ENCODE measurements at regions not wholly inside any gene's neighbourhood (a gene's known extent, or its start where the extent isn't known, plus 50 kb on each side); places are given as distances from the start of the nearest gene placed in this dataset.
"Not testable (repeated sequence)": the region's sequence is repeated elsewhere in the genome, so short reads cannot be mapped to it uniquely, and the experiment has no call there.

DNA sequence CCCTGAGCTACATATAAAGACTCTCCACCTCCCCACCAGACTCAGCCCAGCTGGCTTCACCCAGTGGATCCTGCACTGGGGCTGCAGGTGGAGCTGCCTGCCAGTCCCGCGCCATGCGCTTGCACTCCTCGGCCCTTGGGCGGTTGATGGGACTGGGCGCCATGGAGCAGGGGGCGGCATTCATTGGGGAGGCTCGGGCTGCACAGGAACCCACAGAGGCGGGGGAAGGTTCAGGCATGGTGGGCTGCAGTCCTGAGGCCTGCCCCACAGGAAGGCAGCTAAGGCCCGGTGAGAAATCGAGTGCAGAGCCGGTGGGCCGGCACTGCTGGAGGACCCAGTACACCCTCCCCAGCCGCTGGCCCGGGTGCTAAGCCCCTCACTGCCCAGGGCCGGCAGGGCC is 157.2 kb upstream of the GNAI1 start:
- no peaks in the 10 kb centered on the region for H3K27me3 ChIP-seq (ENCODE audit: insufficient read depth, low read length)
- no peaks in the 10 kb centered on the region for H3K4me1 ChIP-seq (ENCODE audit: insufficient read depth, low read length)

DNA sequence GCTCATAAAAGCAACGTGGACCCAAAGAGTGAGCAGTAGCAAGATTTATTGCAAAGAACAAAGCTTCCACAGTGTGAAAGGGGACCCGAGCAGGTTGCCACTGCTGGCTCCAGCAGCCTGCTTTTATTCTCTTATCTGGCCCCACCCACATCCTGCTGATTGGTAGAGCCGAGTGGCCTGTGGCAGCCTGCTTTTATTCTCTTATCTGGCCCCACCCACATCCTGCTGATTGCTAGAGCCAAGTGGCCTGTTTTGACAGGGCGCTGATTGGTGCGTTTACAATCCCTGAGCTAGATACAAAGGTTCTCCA is 158.0 kb upstream of the GNAI1 start:
- not testable (repeated sequence) for H3K36me3 ChIP-seq (ENCODE audit: insufficient read depth, low read depth, low read length); H3K27me3 ChIP-seq (ENCODE audit: insufficient read depth, low read length); H3K9me3 ChIP-seq (ENCODE audit: insufficient read depth, low read depth, low read length); H3K4me3 ChIP-seq (ENCODE audit: low read length); H3K27ac ChIP-seq (ENCODE audit: low read length); H3K9ac ChIP-seq (ENCODE audit: low read depth, low read length); H3K4me1 ChIP-seq (ENCODE audit: insufficient read depth, low read length)

More for the DNA sequence above, 157.2 kb upstream of the GNAI1 start:
- no peak overlapping the region for H3K4me3 ChIP-seq (ENCODE audit: low read length)
- no peak overlapping the region for H3K27ac ChIP-seq (ENCODE audit: low read length)
- no peak overlapping the region for H3K9ac ChIP-seq (ENCODE audit: low read depth, low read length)
- no peaks in the 10 kb centered on the region for H3K36me3 ChIP-seq (ENCODE audit: insufficient read depth, low read depth, low read length)
- H3K9me3 ChIP-seq (ENCODE audit: insufficient read depth, low read depth, low read length) = no peaks in the 10 kb centered on the region

DNA sequence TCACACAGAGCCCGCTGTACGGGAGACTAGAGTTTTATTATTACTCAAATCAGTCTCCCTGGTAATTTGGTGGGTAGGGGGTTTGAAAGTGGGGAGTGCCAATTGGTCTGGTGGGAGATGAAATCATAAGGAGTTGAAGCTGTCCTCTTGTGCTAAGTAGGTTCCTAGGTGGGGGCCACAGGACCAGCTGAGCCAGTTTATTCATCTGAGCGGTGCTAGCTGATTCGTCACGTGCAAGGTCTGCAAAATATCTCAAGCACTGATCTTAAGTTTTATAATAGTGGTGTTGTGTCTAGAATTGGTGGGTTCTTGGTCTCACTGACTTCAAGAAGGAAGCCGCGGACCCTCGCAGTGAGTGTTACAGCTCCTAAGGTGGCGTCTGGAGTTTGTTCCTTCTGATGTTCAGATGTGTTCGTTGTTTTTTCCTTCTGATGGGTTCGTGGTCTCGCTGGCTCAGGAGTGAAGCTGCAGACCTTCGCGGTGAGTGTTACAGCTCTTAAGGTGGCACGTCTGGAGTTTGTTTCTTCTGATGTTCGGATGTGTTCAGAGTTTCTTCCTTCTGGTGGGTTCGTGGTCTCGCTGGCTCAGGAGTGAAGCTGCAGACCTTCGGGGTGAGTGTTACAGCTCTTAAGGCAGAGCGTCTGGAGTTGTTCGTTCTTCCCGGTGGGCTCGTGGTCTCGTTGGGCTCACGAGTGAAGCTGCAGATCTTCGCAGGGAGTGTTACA is 158.5 kb upstream of the GNAI1 start:
- H3K4me3 ChIP-seq (ENCODE audit: low read length); H3K27ac ChIP-seq (ENCODE audit: low read length); H3K4me1 ChIP-seq (ENCODE audit: insufficient read depth, low read length): not testable (repeated sequence)

DNA sequence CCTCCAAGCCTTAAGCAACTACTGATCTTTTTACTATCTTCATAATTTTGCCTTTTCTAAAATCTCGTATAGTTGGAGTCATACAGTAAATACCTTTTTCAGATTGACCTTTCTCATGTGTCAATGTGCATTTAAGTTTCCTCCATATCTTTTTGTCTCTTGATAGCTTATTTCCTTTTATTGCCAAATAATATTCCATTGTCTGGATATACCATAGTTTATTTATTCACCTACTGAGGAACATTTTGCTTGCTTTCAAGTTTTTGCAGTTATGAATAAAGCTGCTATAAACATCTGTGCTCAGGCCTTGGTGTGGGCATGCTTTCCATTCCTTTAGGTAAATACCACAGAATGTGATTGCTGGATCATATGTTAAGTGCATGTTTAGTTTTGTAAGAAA is 161.2 kb upstream of the GNAI1 start:
- Histone ChIP-seq H3K9me3 (ENCODE audit: insufficient read depth, low read depth, low read length) (no peaks in the 10 kb centered on the region), H3K4me3 (ENCODE audit: low read length) (no peak overlapping the region), H3K27me3 (ENCODE audit: insufficient read depth, low read length) (no peaks in the 10 kb centered on the region), H3K36me3 (ENCODE audit: insufficient read depth, low read depth, low read length) (no peaks in the 10 kb centered on the region), H3K9ac (ENCODE audit: low read depth, low read length) (no peak overlapping the region), H3K27ac (ENCODE audit: low read length) (no peak overlapping the region), H3K4me1 (ENCODE audit: insufficient read depth, low read length) (no peaks in the 10 kb centered on the region)

More for the DNA sequence above, 158.5 kb upstream of the GNAI1 start:
- H3K9me3 ChIP-seq (ENCODE audit: insufficient read depth, low read depth, low read length); H3K27me3 ChIP-seq (ENCODE audit: insufficient read depth, low read length); H3K36me3 ChIP-seq (ENCODE audit: insufficient read depth, low read depth, low read length); H3K9ac ChIP-seq (ENCODE audit: low read depth, low read length): not testable (repeated sequence)

DNA sequence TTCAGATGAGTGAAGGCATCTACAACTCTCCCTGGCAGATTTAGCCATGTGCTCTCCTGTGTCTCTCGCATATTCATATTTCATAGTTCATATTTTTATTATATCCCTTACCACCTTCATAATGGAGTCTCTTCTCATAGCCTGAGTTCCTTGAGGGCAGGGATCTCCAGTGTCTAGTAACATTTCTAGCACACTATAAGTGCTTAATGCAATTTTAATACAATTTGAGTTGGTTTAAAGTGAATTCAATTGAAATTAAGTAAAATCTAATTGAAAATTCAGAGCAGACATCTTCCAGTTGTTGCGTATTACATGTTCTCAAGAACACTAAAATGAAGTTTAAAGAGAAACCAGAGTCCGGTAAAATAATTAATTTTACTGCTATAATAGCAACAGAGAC is 163.6 kb upstream of the GNAI1 start:
- Histone ChIP-seq H3K27ac (ENCODE audit: low read length) (no peak overlapping the region), H3K4me1 (ENCODE audit: insufficient read depth, low read length) (no peaks in the 10 kb centered on the region), H3K9ac (ENCODE audit: low read depth, low read length) (no peak overlapping the region), H3K27me3 (ENCODE audit: insufficient read depth, low read length) (no peaks in the 10 kb centered on the region), H3K9me3 (ENCODE audit: insufficient read depth, low read depth, low read length) (no peaks in the 10 kb centered on the region), H3K36me3 (ENCODE audit: insufficient read depth, low read depth, low read length) (no peaks in the 10 kb centered on the region), H3K4me3 (ENCODE audit: low read length) (no peak overlapping the region)

DNA sequence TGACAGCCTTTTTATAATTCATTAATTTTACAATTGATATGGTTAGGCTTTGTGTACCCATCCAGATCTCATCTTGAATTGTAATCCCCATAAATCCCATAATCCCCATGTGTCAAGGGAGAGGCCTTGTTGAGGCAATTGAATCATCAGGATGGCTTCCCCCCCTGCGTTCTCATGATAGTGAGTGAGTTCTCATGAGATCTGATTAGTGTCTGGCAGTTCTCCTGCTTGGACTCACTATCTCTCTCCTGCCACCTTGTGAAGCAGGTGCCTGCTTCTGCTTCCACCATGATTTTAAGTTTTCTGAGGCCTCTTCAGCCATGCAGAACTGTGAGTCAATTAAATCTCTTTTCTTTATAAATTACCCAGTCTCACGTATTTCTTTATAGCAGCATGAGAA is 165.7 kb upstream of the GNAI1 start:
- Histone ChIP-seq H3K36me3 (ENCODE audit: insufficient read depth, low read depth, low read length) (no peaks in the 10 kb centered on the region), H3K27me3 (ENCODE audit: insufficient read depth, low read length) (no peaks in the 10 kb centered on the region), H3K4me3 (ENCODE audit: low read length) (no peak overlapping the region), H3K9ac (ENCODE audit: low read depth, low read length) (no peak overlapping the region), H3K27ac (ENCODE audit: low read length) (no peak overlapping the region), H3K4me1 (ENCODE audit: insufficient read depth, low read length) (no peaks in the 10 kb centered on the region), H3K9me3 (ENCODE audit: insufficient read depth, low read depth, low read length) (no peaks in the 10 kb centered on the region)

DNA sequence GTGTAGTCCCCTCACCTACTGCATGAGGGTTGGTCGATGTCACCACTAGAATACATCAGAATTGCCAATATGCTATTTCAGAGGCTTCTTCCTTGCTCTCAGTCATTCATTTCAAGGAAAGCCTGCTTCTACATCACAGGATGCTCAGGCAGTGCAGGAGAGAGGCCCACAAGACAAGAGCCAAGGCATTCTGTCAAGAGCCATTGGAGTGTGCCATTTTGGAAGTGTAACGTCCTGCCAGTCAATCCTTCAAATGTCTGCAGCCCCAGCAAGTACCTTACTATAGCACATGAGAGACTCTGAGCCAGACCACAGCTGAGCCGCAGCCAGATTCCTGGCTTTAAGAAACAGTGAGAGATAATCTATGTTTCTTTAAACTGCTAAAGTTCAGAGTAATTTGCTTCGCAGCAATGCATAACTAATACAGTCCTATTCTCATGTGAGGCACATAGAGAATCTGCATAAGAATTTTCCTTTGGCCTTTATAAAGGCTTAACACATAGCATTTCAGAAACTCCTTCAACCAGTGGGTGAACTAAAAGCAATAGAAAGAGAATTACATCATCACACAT is 166.5 kb upstream of the GNAI1 start:
- H3K4me1 ChIP-seq (ENCODE audit: insufficient read depth, low read length) = no peaks in the 10 kb centered on the region
- no peak overlapping the region for H3K4me3 ChIP-seq (ENCODE audit: low read length)
- H3K36me3 ChIP-seq (ENCODE audit: insufficient read depth, low read depth, low read length) = no peaks in the 10 kb centered on the region
- no peak overlapping the region for H3K27ac ChIP-seq (ENCODE audit: low read length)
- H3K9ac ChIP-seq (ENCODE audit: low read depth, low read length) = no peak overlapping the region
- H3K27me3 ChIP-seq (ENCODE audit: insufficient read depth, low read length) = no peaks in the 10 kb centered on the region
- no peaks in the 10 kb centered on the region for H3K9me3 ChIP-seq (ENCODE audit: insufficient read depth, low read depth, low read length)

DNA sequence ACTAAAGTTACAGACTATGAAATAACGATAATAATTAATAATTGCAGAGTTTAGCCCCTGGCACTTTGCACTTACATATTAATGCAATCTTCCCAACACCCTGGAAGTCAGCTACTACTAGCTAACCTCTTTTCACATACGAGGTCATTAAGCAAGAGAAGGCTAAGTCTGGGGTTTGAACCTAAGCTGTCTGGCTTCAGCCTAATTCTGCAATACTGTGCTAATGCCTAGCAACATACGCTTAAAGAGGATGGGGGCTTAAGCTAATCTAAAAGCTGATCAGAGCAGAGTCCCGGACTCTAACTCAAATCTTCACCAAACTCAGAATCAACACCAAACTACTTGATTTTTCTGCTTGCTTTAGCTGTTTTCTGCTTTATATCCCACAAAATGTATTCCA is 168.7 kb upstream of the GNAI1 start:
- Histone ChIP-seq H3K9ac (ENCODE audit: low read depth, low read length) (no peak overlapping the region), H3K9me3 (ENCODE audit: insufficient read depth, low read depth, low read length) (no peaks in the 10 kb centered on the region), H3K27ac (ENCODE audit: low read length) (no peak overlapping the region), H3K36me3 (ENCODE audit: insufficient read depth, low read depth, low read length) (no peaks in the 10 kb centered on the region), H3K4me1 (ENCODE audit: insufficient read depth, low read length) (no peaks in the 10 kb centered on the region), H3K4me3 (ENCODE audit: low read length) (no peak overlapping the region), H3K27me3 (ENCODE audit: insufficient read depth, low read length) (no peaks in the 10 kb centered on the region)

DNA sequence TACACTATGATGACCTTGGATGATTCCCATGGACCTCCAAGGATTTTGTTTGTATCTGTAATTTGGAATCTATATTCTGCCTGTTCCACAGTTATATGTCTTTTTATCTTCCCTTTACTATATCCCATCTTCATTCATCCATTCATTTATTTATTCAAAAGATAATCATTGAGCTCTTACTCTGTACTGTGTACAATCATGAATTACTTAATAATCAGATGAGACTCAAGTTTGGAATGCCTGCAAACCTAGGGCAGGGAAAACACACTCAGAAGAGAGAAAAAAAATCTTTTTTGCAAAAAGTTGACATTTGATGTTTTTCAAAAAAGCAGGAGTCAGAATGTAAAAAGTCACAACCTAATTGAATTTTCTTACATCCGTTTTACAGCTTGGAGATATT is 170.2 kb upstream of the GNAI1 start:
- H3K9ac ChIP-seq (ENCODE audit: low read depth, low read length) = no peak overlapping the region

DNA sequence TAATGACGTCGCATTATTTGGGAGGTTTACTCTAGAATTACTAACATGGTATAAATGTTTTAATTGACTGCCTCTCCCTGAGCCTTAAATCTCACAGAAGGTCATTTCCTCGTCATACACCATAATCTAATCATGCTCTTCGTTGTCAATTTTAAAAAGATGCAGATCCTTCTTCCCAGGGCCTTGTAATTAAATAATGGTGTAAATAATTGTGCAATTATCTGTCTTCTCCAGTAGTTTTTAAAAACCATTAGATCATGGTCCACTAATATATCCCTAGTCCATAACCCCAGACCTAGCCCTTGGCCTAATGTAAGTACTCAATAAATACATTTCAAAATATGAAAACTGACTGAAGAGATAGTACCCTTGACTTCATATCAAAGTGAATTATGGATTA is 181.5 kb upstream of the GNAI1 start:
- no peak overlapping the region for H3K27ac ChIP-seq (ENCODE audit: low read length)
- H3K4me3 ChIP-seq (ENCODE audit: low read length) = no peak overlapping the region
- H3K36me3 ChIP-seq (ENCODE audit: insufficient read depth, low read depth, low read length) = no peaks in the 10 kb centered on the region
- no peak overlapping the region for H3K9ac ChIP-seq (ENCODE audit: low read depth, low read length)
- H3K27me3 ChIP-seq (ENCODE audit: insufficient read depth, low read length) = no peaks in the 10 kb centered on the region
- no peaks in the 10 kb centered on the region for H3K4me1 ChIP-seq (ENCODE audit: insufficient read depth, low read length)
- H3K9me3 ChIP-seq (ENCODE audit: insufficient read depth, low read depth, low read length) = no peaks in the 10 kb centered on the region

More for the DNA sequence above, 170.2 kb upstream of the GNAI1 start:
- Histone ChIP-seq H3K4me1 (ENCODE audit: insufficient read depth, low read length) (no peaks in the 10 kb centered on the region), H3K9me3 (ENCODE audit: insufficient read depth, low read depth, low read length) (no peaks in the 10 kb centered on the region), H3K27ac (ENCODE audit: low read length) (no peak overlapping the region), H3K36me3 (ENCODE audit: insufficient read depth, low read depth, low read length) (no peaks in the 10 kb centered on the region), H3K4me3 (ENCODE audit: low read length) (no peak overlapping the region), H3K27me3 (ENCODE audit: insufficient read depth, low read length) (no peaks in the 10 kb centered on the region)

DNA sequence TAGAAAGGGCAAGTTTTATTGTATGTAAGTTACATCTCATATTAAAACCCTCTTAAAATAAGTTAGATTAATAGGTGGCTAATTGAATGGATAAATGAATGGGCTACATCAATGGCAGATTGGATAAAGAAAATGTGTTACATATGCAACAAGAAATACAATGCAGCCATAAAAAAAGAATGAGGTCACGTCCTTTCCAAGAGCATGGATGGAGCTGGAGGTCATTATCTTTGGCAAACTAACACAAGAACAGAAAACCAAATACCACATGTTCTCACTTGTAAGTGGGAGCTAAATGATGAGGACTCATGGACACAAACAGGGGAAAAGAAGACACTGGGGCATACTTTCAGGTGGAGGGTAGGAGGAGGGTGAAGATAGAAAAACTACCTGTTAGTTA is 182.2 kb upstream of the GNAI1 start:
- H3K4me3 ChIP-seq (ENCODE audit: low read length) = no peak overlapping the region
- H3K4me1 ChIP-seq (ENCODE audit: insufficient read depth, low read length) = no peaks in the 10 kb centered on the region
- H3K27me3 ChIP-seq (ENCODE audit: insufficient read depth, low read length) = no peaks in the 10 kb centered on the region
- H3K27ac ChIP-seq (ENCODE audit: low read length) = no peak overlapping the region
- H3K9me3 ChIP-seq (ENCODE audit: insufficient read depth, low read depth, low read length) = peaks cover 2% of the 10 kb centered on the region; the same call in 1 of the 2 replicates
- H3K36me3 ChIP-seq (ENCODE audit: insufficient read depth, low read depth, low read length) = no peaks in the 10 kb centered on the region
- H3K9ac ChIP-seq (ENCODE audit: low read depth, low read length) = no peak overlapping the region

DNA sequence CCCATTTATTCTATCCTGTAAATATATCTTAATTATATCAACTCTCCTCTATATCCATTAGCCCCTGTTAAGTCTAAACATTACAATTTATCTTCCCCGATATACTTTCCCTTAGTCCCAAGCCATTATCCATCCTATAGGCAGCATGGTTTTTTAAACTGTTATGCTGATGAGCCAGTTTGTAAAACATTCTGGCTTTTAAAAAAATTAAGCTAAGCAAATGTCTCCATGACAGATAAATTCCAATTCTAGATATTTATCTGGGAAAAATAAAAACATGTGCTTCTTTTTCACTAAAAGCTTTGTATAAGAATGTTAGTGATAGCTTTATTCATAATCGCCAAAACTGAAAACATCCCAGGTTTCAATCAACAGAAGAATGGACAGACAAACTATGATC is 183.2 kb upstream of the GNAI1 start:
- H3K4me1 ChIP-seq (ENCODE audit: insufficient read depth, low read length) = no peaks in the 10 kb centered on the region
- no peak overlapping the region for H3K9ac ChIP-seq (ENCODE audit: low read depth, low read length)
- H3K27ac ChIP-seq (ENCODE audit: low read length) = no peak overlapping the region
- H3K4me3 ChIP-seq (ENCODE audit: low read length) = no peak overlapping the region
- H3K9me3 ChIP-seq (ENCODE audit: insufficient read depth, low read depth, low read length) = peaks cover 7% of the 10 kb centered on the region; the same call in 1 of the 2 replicates
- no peaks in the 10 kb centered on the region for H3K36me3 ChIP-seq (ENCODE audit: insufficient read depth, low read depth, low read length)
- no peaks in the 10 kb centered on the region for H3K27me3 ChIP-seq (ENCODE audit: insufficient read depth, low read length)
